T-cell (primary cell): ENCODE measurements at regions not wholly inside any gene's neighbourhood (a gene's known extent, or its start where the extent isn't known, plus 50 kb on each side); places are given as distances from the start of the nearest gene placed in this dataset.

Experiments
- ATAC-seq, 4 experiments: fragments of 200-7000 bp in 3 of 4; fragments of 150-1000 bp in 1 of 4; cut with Tn5 transposase; replicated peaks in 1 of 4; 1 replicate in 3 of 4; 2 replicates in 1 of 4; pipeline ENCODE4 v1.10.0; 2021; ENCODE audit warnings: moderate library complexity in 3 of 4, mild to moderate bottlenecking in 2 of 4, moderate number of reproducible peaks in 1 of 4
- CTCF ChIA-PET, 2 donors: fragments of 300-600 bp; sonication (Branson Sonifier 250); formaldehyde crosslinking; loops; one replicate each; lab custom pipeline; 2022; ENCODE audit warnings: antibody characterized with exemption in 2 of 2; lab: Charles Lee
- POLR2A ChIA-PET, 2 donors: fragments of 300-600 bp; sonication (Branson Sonifier 250); formaldehyde crosslinking; loops; one replicate each; lab custom pipeline; 2022; ENCODE audit warnings: antibody characterized with exemption in 2 of 2; lab: Charles Lee
- DNase-seq, 35 experiments: peaks; one replicate each; pipeline versions ENCODE4 v3.0.0 to v3.0.0-alpha.2; 2013 to 2023
- H3K27ac ChIP-seq: one replicate; pipeline ENCODE4 v1.5.1; 2013; ENCODE audit warnings: low read length
- H3K27me3 ChIP-seq, 2 experiments: replicated peaks in 1 of 2; 1 replicate in 1 of 2; 2 replicates in 1 of 2; pipeline versions ENCODE4 v1.6.1 to v1.7.0; 2013; ENCODE audit warnings: low read length in 1 of 2, mixed read lengths in 1 of 2; ENCODE audit not compliant: control insufficient read depth in 2 of 2, insufficient read depth in 2 of 2; ENCODE audit errors: extremely low read depth in 1 of 2
- H3K36me3 ChIP-seq, 2 donors: 1 replicate in 1 of 2; 2 replicates in 1 of 2; pipeline versions ENCODE4 v1.6.1 to v1.7.0; 2013; ENCODE audit warnings: low read length in 1 of 2; ENCODE audit not compliant: control insufficient read depth in 2 of 2, insufficient read depth in 1 of 2; ENCODE audit errors: extremely low read depth in 1 of 2
- H3K4me1 ChIP-seq, 2 experiments: 1 replicate in 1 of 2; 2 replicates in 1 of 2; pipeline versions ENCODE4 v1.6.1 to v1.7.0; 2013; ENCODE audit warnings: low read length in 2 of 2, mixed read lengths in 1 of 2; ENCODE audit not compliant: insufficient read depth in 2 of 2, control insufficient read depth in 1 of 2; ENCODE audit errors: extremely low read depth in 1 of 2
- H3K4me3 ChIP-seq, 2 donors: 1 replicate in 1 of 2; 2 replicates in 1 of 2; pipeline versions ENCODE4 v1.5.1 to v1.7.0; 2013; ENCODE audit warnings: mild to moderate bottlenecking in 2 of 2, low read length in 1 of 2, moderate library complexity in 1 of 2; ENCODE audit not compliant: control insufficient read depth in 1 of 2; ENCODE audit errors: extremely low read depth in 1 of 2
- H3K9me3 ChIP-seq: 2 replicates; pipeline ENCODE4 v1.7.0; 2013
- H3K27ac Mint-ChIP-seq, 2 donors: one replicate each; pipeline ENCODE4 v1.8.0; 2020 to 2021; ENCODE audit warnings: mild to moderate bottlenecking in 2 of 2, mixed read lengths in 2 of 2
- H3K27me3 Mint-ChIP-seq, 2 donors: one replicate each; pipeline ENCODE4 v1.8.0; 2021 to 2022; ENCODE audit warnings: mixed read lengths in 2 of 2
- H3K36me3 Mint-ChIP-seq: one replicate; pipeline ENCODE4 v1.8.0; 2021; ENCODE audit warnings: mixed read lengths
- H3K4me1 Mint-ChIP-seq, 3 donors: one replicate each; pipeline ENCODE4 v1.8.0; 2020 to 2022; ENCODE audit warnings: mixed read lengths in 3 of 3, mild to moderate bottlenecking in 1 of 3
- H3K4me3 Mint-ChIP-seq, 3 donors: one replicate each; pipeline ENCODE4 v1.8.0; 2020 to 2022; ENCODE audit warnings: mild to moderate bottlenecking in 3 of 3, mixed read lengths in 3 of 3, moderate library complexity in 3 of 3
- H3K9me3 Mint-ChIP-seq, 3 donors: one replicate each; pipeline ENCODE4 v1.8.0; 2020 to 2022; ENCODE audit warnings: mixed read lengths in 3 of 3
- WGBS: methylation state at CpG from one replicate; pipeline ENCODE4 v1.1.5; 2013; ENCODE audit warnings: missing lambda C conversion rate; ENCODE audit not compliant: insufficient coverage; 5-methylcytosine and 5-hydroxymethylcytosine counted together

DNA sequence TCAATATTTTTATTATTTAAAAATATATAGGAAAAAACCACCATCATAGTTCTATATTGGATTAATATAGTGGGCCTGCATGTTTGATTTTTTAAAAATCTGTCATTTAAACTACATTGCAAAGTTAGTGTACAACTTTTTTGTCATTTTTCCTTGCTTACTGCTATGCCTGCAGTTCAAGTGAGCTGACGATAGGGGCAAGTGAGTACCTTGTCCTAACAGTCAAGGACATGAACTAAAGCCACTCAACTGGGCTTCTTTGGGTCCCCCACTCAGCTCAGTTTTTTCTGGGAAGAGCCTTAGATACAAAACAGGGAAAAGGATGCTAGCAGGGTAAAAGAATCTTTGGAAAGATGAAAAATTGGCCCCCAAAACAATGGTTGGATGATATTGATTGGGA lies 269.9 kb downstream of the MAN2A1 start:
- Mint-ChIP-seq H3K4me1 (peaks cover 16 to 42% (median 17%) of the 10 kb centered on the region in 3 donors), H3K27me3 (no peaks in the 10 kb centered on the region), H3K4me3 (no peak overlapping the region), H3K36me3 (no peaks in the 10 kb centered on the region), H3K27ac (no peak overlapping the region), H3K9me3 (peaks cover 0 to 5% (median 0%) of the 10 kb centered on the region in 3 donors)
- Histone ChIP-seq H3K36me3 (no peaks in the 10 kb centered on the region), H3K27me3 (no peaks in the 10 kb centered on the region), H3K27ac (no peak overlapping the region), H3K4me3 (no peak overlapping the region), H3K4me1 (peaks cover 0 to 2% of the 10 kb centered on the region in 2 experiments), H3K9me3 (no peaks in the 10 kb centered on the region)
- CTCF ChIA-PET = no interaction called here
- ATAC-seq (no peak), DNase-seq (no peak)
- WGBS = 100% methylated on average over 1 of the region's 1 CpG
- POLR2A ChIA-PET = no interaction called here

- DNase-seq (no peak), ATAC-seq (no peak)
- Histone ChIP-seq H3K27ac (no peak overlapping the region), H3K4me1 (peaks cover 0 to 2% of the 10 kb centered on the region in 2 experiments), H3K27me3 (no peaks in the 10 kb centered on the region), H3K4me3 (no peak overlapping the region), H3K9me3 (no peaks in the 10 kb centered on the region), H3K36me3 (no peaks in the 10 kb centered on the region)
- peaks cover 16 to 42% (median 17%) of the 10 kb centered on the region in 3 donors for H3K4me1 Mint-ChIP-seq
- peaks cover 0 to 5% (median 0%) of the 10 kb centered on the region in 3 donors for H3K9me3 Mint-ChIP-seq
- H3K27ac Mint-ChIP-seq = no peak overlapping the region
- ChIA-PET CTCF (interaction anchor here in 1 of 2 donors (1.2 kb wide), 1 partner anchor 8 kb away, joined by 3 read pairs; no protein-coding TSS in a partner anchor), POLR2A (no interaction called here)
- H3K4me3 Mint-ChIP-seq = no peak overlapping the region
- no peaks in the 10 kb centered on the region for H3K36me3 Mint-ChIP-seq
- no peaks in the 10 kb centered on the region for H3K27me3 Mint-ChIP-seq
- WGBS = no CpG with 5 or more reads among the region's 1 CpG
Observed at GRCh38 chr5:109961751-109962150, 272.0 kb downstream of the MAN2A1 start.

DNA sequence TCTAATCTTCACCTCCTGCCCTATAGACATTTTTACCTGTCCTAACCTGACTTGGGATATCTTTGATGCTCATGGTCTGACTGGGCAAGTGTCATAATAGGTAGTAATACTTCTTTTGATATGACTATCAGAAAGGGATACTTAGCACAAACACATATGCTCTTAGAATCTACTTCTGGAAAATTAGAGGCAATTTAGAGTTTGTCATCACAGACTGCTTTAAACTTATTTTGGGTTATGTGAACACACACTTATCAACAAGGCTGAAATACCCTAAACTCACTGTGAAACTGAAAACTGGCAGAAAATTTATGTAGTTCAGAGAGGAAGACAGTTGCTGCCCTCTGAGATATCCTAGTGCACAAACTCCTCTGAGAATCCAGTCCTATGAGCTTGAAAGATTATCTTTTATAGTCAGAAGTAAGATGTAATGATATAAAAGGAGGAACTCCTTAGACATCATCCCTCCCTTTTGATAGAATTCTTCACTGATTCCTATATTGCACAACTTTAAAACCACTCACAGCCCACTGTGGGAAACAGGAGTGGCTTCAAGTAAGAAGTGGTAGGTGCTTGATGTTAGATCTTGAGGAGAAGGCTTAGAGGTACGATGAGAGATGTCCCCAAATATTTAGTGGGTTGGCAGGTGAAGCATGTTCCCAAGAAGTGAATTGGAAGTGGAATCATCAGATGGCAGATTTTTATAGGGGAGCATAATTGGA lies 273.3 kb downstream of the MAN2A1 start:
- no peak overlapping the region for H3K4me3 Mint-ChIP-seq
- H3K36me3 Mint-ChIP-seq = no peaks in the 10 kb centered on the region
- ChIA-PET CTCF (interaction anchor here in 1 of 2 donors (0.7 kb wide), 1 partner anchor 327 kb away, joined by 3 read pairs; no protein-coding TSS in a partner anchor), POLR2A (interaction anchor here in 1 of 2 donors (0.6 kb wide), 1 partner anchor 646 kb away, joined by 3 read pairs; no protein-coding TSS in a partner anchor)
- Histone ChIP-seq H3K4me1 (peaks cover 0 to 2% of the 10 kb centered on the region in 2 experiments), H3K9me3 (no peaks in the 10 kb centered on the region), H3K36me3 (no peaks in the 10 kb centered on the region), H3K27ac (no peak overlapping the region), H3K4me3 (no peak overlapping the region), H3K27me3 (no peaks in the 10 kb centered on the region)
- no peaks in the 10 kb centered on the region for H3K27me3 Mint-ChIP-seq
- 42% methylated on average over 1 of the region's 1 CpG for WGBS
- peaks cover 16 to 40% (median 17%) of the 10 kb centered on the region in 3 donors for H3K4me1 Mint-ChIP-seq
- ATAC-seq (no peak), DNase-seq (no peak)
- no peak overlapping the region for H3K27ac Mint-ChIP-seq
- peaks cover 0 to under 1% (median 0%) of the 10 kb centered on the region in 3 donors for H3K9me3 Mint-ChIP-seq

DNA sequence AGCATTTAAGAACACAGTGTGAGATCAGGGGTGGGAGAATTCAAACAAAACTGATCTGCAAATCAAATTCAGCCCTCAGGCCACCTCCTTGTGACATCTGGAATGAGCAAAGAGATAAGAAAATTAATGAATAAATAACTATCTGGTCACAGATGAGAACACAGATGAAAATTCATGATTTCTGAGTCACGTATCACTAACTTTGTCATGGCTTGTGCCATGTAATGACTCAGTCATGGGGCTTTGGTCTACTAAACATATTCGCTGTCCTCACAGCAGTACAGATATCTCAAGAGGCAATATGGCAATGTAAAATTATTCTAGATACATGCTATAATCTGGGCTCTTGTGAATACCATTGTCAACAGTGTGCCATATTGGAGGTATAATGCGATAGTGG lies 274.4 kb downstream of the MAN2A1 start:
- 100% methylated on average over 1 of the region's 3 CpGs for whole genome bisulfite sequencing

DNA sequence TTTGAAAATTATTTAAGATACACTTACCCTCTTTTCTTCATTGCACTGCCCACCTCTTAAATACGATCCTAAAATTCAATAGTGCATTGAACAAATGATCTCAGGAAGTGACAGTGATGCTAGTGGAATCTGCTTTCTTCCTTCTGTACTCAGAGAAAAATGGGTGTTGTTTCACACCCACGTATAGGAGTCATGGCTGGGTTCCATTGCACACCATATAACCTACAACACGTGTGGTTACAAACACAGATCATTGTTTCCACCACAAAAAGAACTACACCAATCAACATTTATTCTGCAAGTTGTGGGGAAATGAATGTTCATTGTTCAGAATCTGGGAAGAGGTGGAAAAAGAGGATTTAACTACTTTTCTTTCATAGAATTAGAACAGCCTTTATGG lies 275.9 kb downstream of the MAN2A1 start:
- POLR2A ChIA-PET = no interaction called here
- H3K4me3 Mint-ChIP-seq = no peak overlapping the region
- Histone ChIP-seq H3K9me3 (no peaks in the 10 kb centered on the region), H3K27me3 (no peaks in the 10 kb centered on the region), H3K4me3 (no peak overlapping the region), H3K36me3 (no peaks in the 10 kb centered on the region), H3K27ac (no peak overlapping the region), H3K4me1 (peaks cover 0 to 2% of the 10 kb centered on the region in 2 experiments)
- H3K9me3 Mint-ChIP-seq = no peaks in the 10 kb centered on the region
- H3K4me1 Mint-ChIP-seq = peaks cover 5 to 17% (median 6%) of the 10 kb centered on the region in 3 donors
- DNase-seq (no peak), ATAC-seq (no peak)
- no peak overlapping the region for H3K27ac Mint-ChIP-seq
- no peaks in the 10 kb centered on the region for H3K27me3 Mint-ChIP-seq
- H3K36me3 Mint-ChIP-seq = no peaks in the 10 kb centered on the region
- no CpG with 5 or more reads among the region's 3 CpGs for WGBS
- CTCF ChIA-PET = no interaction called here

More for the DNA sequence above, 274.4 kb downstream of the MAN2A1 start:
- Histone ChIP-seq H3K4me3 (no peak overlapping the region), H3K27ac (no peak overlapping the region), H3K4me1 (peaks cover 0 to 2% of the 10 kb centered on the region in 2 experiments), H3K36me3 (no peaks in the 10 kb centered on the region), H3K27me3 (no peaks in the 10 kb centered on the region), H3K9me3 (no peaks in the 10 kb centered on the region)
- H3K27ac Mint-ChIP-seq = no peak overlapping the region
- no peaks in the 10 kb centered on the region for H3K36me3 Mint-ChIP-seq
- ATAC-seq (no peak), DNase-seq (no peak)
- no peaks in the 10 kb centered on the region for H3K27me3 Mint-ChIP-seq
- POLR2A ChIA-PET = interaction anchor here in 1 of 2 donors (0.6 kb wide), 1 partner anchor 647 kb away, joined by 3 read pairs; no protein-coding TSS in a partner anchor
- H3K9me3 Mint-ChIP-seq = no peaks in the 10 kb centered on the region
- H3K4me1 Mint-ChIP-seq = peaks cover 6 to 29% (median 7%) of the 10 kb centered on the region in 3 donors
- no peak overlapping the region for H3K4me3 Mint-ChIP-seq
- CTCF ChIA-PET = no interaction called here

- Mint-ChIP-seq H3K27ac (no peak overlapping the region), H3K4me3 (no peak overlapping the region), H3K36me3 (no peaks in the 10 kb centered on the region), H3K27me3 (no peaks in the 10 kb centered on the region), H3K9me3 (no peaks in the 10 kb centered on the region), H3K4me1 (peaks cover 10 to 24% (median 12%) of the 10 kb centered on the region in 3 donors)
- Histone ChIP-seq H3K4me3 (no peak overlapping the region), H3K4me1 (peaks cover 0 to 2% of the 10 kb centered on the region in 2 experiments), H3K27ac (no peak overlapping the region), H3K36me3 (no peaks in the 10 kb centered on the region), H3K27me3 (no peaks in the 10 kb centered on the region), H3K9me3 (no peaks in the 10 kb centered on the region)
- ChIA-PET CTCF (no interaction called here), POLR2A (no interaction called here)
- WGBS = no CpG with 5 or more reads among the region's 1 CpG
- DNase-seq (no peak), ATAC-seq (no peak)
Observed at GRCh38 chr5:109971968-109972367, 282.2 kb downstream of the MAN2A1 start.
